RCC 7860 (cell line): ENCODE measurements at regions not wholly inside any gene's neighbourhood (a gene's known extent, or its start where the extent isn't known, plus 50 kb on each side); places are given as distances from the start of the nearest gene placed in this dataset.
"Not testable (repeated sequence)": the region's sequence is repeated elsewhere in the genome, so short reads cannot be mapped to it uniquely, and the experiment has no call there.

Experiments
- DNase-seq: peaks from one replicate; pipeline ENCODE4 v3.0.0-alpha.2; 2015; ENCODE audit warnings: low spot score
- FAIRE-seq: peaks from 2 replicates; lab custom pipeline; 2012; peaks lifted over from hg19 to GRCh38; lab: Jason Lieb, UNC

GRCh38 chr19:27974082-27974513, 1238.9 kb downstream of the UQCRFS1 start:
- DNase-seq (peak; percentile 47), FAIRE-seq (peak; percentile 31)

DNA sequence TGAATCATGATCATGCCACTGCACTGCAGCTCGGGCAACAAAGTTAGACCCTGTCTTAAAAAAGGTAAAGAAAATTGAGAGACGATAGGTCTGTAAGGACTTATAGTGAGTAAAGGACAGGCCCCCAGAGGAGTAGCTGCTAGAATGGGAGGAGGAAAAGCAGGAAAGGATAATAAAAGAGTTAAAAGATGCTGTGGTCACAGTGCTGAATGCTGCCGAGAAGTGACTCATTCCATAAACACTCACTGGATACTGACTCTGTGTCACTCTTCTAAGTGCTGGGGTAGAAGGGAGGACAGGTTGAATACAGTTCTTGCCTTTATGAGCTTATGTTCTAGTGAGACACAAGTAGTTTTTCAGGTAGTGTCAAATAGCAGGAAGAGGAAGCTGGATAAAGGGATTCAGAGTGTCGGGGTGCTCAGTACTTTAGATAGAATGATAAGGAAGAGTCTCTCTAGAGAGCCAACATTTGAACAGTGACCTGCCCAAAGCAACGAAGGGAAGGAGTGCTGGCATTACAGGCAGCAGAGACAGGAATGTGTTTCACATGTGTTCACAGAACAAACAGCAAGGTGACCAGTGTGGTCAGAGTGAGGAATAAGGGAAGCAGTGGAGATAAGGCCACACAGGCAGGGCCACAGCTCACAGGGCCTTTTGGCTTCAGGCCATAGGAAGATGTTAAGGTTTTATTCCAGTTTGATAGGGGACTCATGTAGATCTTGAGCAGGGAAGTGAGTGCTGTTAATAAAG, 1240.5 kb downstream of the UQCRFS1 start:
- FAIRE-seq (peak; percentile 93), DNase-seq (peak; percentile 91)

DNA sequence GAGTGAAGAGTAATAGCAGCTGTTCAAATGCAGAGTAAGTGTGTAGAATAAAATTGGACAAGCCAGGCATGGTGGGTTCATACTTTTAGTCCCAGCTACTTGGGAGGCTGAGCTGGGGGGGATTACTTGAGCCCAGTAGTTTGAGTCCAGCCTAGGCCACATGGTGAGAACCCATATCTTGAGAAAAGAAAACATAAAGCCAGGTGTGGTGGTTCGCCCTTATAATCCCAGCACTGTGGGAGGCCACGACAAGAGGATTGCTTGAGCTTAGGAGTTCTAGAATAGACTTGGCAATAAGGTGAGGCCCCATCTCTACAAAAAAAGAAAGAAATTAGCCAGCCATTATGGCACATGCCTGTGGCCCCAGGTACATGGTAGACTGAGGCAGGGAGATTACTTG, 1241.1 kb downstream of the UQCRFS1 start:
- FAIRE-seq (no peak), DNase-seq (no peak)

DNA sequence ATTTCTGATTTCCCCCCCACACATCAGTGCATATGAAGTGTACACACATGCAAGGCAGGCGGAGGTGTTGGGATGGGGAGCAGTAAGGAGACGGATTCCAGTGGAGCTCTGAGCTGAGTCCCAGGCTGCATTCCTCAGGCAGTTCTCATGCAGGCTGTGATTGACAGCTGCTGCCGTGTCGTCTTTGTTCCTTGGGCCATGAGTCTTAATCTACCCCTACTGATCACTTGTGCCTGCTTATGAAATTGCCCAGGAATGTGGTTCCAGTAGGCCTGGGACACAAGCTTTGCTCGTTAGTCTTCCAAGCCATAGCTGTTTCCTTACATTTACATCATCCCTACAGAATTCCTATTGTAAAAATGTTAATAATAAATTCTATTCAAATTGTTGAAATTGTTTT, 1241.9 kb downstream of the UQCRFS1 start:
- FAIRE-seq (peak; percentile 85), DNase-seq (peak; percentile 95)

DNA sequence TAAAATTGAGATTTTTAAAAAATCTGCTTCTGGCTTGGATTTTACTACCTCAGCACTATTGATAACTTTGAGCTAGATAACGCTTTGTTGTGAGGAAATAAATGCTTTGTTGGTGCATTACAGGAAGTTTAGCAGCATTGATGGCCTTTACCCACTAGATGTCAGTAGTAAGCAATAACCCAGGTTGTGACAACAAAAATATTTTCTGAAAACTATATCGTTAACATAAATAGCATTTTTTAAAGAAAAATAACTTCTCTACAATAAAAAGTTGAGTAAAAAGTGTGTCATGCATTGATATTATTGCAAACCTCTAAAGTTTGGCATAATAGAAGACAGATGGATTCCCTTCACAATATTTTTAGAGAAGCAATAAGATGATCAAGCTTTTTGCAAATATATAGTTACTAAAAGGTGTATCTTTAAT, 1246.5 kb downstream of the UQCRFS1 start:
- DNase-seq: no peak

DNA sequence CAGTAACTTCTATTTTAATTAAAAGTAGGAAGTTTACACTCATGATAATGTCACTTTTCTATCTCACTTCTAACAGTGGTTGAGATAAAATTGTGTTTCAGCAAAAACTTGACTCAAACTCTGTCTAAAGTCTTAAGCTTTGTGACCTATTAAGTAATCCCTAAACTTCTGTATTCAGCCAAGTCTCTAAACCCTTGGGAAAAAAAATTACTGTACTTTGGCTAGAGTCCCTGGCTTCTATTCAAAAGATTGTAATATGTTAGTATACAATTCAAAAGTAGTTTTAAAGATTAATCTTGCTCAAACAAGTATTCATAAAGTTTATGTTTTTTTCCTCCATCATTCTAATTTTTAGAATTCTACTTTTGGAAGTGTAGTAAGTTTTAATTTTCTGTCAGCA, 1248.8 kb downstream of the UQCRFS1 start:
- DNase-seq (no peak), FAIRE-seq (no peak)

More for the DNA sequence above, 1246.5 kb downstream of the UQCRFS1 start:
- peak; percentile 68 for FAIRE-seq

- DNase-seq (no peak), FAIRE-seq (no peak)
Observed at GRCh38 chr19:27962264-27962663, 1250.7 kb downstream of the UQCRFS1 start.

GRCh38 chr19:27955485-27956480, 1257.2 kb downstream of the UQCRFS1 start:
- DNase-seq (no peak), FAIRE-seq (no peak)

GRCh38 chr19:27942607-27943006, 1270.3 kb downstream of the UQCRFS1 start:
- FAIRE-seq: not testable (repeated sequence)

DNA sequence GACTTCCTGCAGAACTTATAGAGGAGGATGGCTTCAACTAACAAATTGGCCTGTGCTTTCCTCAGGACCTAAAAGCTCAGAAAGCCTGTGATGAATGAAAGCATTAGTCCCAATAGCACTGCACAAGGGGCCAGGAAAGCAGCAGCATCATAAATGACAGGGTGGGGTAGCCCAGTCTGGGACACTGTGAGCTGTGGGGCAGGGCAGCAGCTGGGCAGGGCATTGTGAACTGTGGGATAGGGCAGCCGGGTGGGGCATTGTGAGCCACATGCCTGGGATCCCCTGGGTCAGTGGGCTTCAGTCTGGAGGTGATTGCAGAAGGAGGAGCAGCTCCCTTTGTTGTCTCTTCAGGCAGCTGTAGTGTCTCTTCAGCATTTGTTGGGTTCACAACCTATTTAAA, 1276.8 kb downstream of the UQCRFS1 start:
- no peak for FAIRE-seq
- no peak for DNase-seq

More at GRCh38 chr19:27942607-27943006, 1270.3 kb downstream of the UQCRFS1 start:
- not testable (repeated sequence) for DNase-seq

DNA sequence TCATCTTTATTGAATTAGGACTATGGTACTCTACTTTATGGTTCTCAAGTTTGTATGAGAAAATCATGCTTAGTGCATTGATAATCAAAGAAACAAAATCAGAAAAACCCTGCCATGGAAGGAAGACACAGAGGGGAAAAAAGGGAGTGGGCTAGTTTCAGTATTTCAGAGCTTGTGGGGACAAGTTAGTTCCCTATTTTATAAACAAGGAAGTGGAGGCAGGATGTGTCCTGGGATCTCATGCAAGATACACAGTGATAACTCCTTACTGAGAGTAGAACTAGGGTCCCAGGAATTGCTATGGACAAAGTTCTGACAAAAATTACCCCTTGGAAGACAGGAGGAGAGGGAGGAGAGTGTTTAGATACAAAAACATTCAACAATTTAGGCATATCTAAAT, 1277.3 kb downstream of the UQCRFS1 start:
- DNase-seq: no peak

DNA sequence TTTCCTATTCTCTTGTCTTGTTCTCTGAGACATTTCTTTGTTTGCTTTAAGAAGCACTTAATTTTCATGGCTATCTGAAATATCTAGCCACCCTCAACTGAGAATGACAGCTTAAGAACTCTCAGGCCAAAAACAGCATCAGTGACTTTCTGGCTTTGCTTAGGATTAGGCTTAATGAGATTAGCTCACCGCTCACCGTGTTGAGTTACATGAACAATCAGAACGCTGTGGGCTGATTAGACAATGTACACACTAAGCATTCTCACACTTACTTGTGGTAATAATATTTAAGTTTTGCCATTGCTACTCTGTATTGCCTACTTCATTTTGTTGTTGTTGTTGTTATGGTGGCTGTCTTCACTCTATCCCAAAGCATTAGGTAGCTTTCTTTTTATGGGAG, 1283.6 kb downstream of the UQCRFS1 start:
- no peak for FAIRE-seq
- no peak for DNase-seq

More for the DNA sequence above, 1277.3 kb downstream of the UQCRFS1 start:
- no peak for FAIRE-seq

DNA sequence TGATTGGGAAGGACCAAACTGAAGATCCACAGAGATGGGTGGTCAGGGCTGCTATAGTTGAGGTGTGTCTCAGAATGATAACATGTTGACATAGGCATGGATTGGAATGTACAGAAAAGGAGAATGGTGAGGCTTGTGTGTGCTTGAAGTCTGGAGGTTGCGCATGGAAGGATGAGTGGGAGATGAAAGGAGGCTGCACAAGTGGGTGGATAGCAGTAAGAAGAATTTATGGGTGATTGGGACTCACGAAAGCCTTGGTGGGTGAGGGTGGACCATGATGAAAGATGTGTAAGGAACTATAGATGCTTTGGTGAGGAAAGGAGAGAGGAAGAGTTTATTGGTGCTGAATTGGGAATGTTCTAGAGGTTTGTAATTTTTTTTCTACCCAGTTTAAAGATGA, 1287.7 kb downstream of the UQCRFS1 start:
- no peak for FAIRE-seq
- no peak for DNase-seq

GRCh38 chr19:27922970-27923369, 1290.0 kb downstream of the UQCRFS1 start:
- FAIRE-seq (no peak), DNase-seq (no peak)

- DNase-seq (no peak), FAIRE-seq (no peak)
Observed at GRCh38 chr19:27920774-27921173, 1292.2 kb downstream of the UQCRFS1 start.

GRCh38 chr19:27918818-27919217, 1294.1 kb downstream of the UQCRFS1 start:
- FAIRE-seq (no peak), DNase-seq (no peak)

DNA sequence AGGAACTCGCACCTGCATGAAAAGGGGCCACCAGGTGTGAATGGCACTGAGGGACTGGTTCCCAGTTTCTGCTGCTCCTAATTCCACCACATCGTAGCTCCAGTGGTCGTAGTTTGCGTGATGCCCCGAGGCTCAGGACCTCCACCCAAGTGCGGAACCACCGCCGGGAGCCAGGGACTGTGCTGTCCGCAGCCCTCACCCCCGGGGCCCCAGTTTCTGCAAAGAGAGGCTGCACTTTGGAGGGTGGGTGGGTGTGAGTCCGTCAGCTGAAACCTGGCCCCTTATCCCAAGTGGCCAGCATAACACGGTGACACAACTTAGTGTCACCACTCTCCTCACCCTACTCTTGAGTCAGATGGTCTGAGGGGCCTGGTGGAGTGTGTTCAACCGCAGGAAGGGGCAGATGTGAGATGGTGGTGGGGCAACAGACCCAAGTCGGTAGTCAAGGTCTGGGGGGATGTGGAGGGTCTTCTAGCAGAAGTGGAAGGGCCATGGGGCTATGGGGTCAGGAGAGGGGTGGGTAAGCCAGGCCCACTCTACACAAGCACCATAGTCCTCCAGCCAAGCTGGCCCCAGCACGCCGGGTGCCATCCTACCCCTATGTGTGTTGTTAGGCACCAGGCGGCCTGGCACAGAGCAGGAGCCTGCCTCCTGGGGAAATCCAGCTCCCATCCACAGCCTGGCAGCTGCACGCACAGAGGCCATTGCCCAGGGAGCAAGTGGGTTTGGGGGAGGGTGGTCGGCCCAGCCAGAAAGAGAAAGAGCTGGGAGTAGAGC, 1301.6 kb downstream of the UQCRFS1 start:
- no peak for FAIRE-seq
- DNase-seq: no peak

GRCh38 chr19:27909861-27910260, 1303.1 kb downstream of the UQCRFS1 start:
- DNase-seq: no peak
- no peak for FAIRE-seq

- no peak for FAIRE-seq
Observed at GRCh38 chr19:27909185-27909840, 1303.6 kb downstream of the UQCRFS1 start.

DNA sequence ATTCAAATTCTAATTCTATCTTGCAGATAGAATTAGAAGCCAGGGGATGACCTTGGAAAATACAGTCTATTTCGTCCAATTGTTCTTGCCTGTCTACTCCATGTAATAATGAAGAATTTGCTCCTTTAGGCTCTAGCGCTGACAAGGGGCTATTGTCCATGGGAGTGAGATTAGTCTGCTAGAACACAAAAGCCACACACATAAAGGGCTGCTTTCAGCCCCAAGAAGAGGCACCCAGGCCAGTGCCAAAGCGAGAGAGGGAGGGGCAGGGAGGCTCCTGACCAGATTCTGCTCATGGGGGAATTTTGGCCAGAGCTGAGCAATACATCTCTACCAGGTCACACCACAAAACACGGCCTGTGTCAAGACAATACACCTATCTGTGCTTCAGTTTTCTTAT, 1306.9 kb downstream of the UQCRFS1 start:
- DNase-seq (no peak), FAIRE-seq (no peak)

More at GRCh38 chr19:27909185-27909840, 1303.6 kb downstream of the UQCRFS1 start:
- no peak for DNase-seq
